Gastrocnemius medialis (tissue), 4 donors: ENCODE measurements at regions not wholly inside any gene's neighbourhood (a gene's known extent, or its start where the extent isn't known, plus 50 kb on each side); places are given as distances from the start of the nearest gene placed in this dataset.

Experiments used
- ATAC-seq, 2 donors: fragments of 150-250 bp; one replicate each; pipeline ENCODE4 v1.9.1; 2016
- DNase-seq, 2 donors: peaks; one replicate each; pipeline ENCODE4 v3.0.0-alpha.2; 2019
- H3K27ac ChIP-seq, 4 donors: fragments of 200-600 bp; sonication (generic); 1 replicate in 1 of 4; 2 replicates in 3 of 4; pipeline ENCODE4 v1.5.1; 2016 to 2018; ENCODE audit warnings: mild to moderate bottlenecking in 2 of 4, moderate library complexity in 1 of 4
- H3K27me3 ChIP-seq, 3 donors: fragments of 200-600 bp; sonication (generic) in 2 of 3; 1 replicate in 1 of 3; 2 replicates in 2 of 3; pipeline versions ENCODE4 v1.5.1 to v1.6.0; 2016 to 2019; ENCODE audit warnings: mild to moderate bottlenecking in 1 of 3, moderate library complexity in 1 of 3
- H3K36me3 ChIP-seq, 2 donors: fragments of 200-600 bp; sonication (generic) in 1 of 2; one replicate each; pipeline ENCODE4 v1.5.1; 2017 to 2018
- H3K4me1 ChIP-seq, 2 donors: fragments of 200-600 bp; sonication (generic) in 1 of 2; one replicate each; pipeline ENCODE4 v1.5.1; 2016 to 2017; ENCODE audit warnings: mild to moderate bottlenecking in 2 of 2
- H3K4me3 ChIP-seq, 4 donors: fragments of 200-600 bp; sonication (generic) in 3 of 4; 1 replicate in 1 of 4; 2 replicates in 3 of 4; pipeline ENCODE4 v1.5.1; 2016 to 2019; ENCODE audit warnings: mild to moderate bottlenecking in 2 of 4
- H3K9me3 ChIP-seq, 3 donors: fragments of 200-600 bp; sonication (generic) in 2 of 3; 1 replicate in 1 of 3; 2 replicates in 2 of 3; pipeline ENCODE4 v1.5.1; 2016 to 2019
- POLR2A ChIP-seq, 2 donors: fragments of 450-650 bp; IDR thresholded peaks; one replicate each; pipeline ENCODE4 v1.6.1; 2017; ENCODE audit warnings: antibody characterized with exemption in 2 of 2, mild to moderate bottlenecking in 2 of 2, moderate library complexity in 2 of 2
- in situ Hi-C, 4 donors: fragments of 200-750 bp; cut with MboI; loops; one replicate each; pipeline versions ENCODE4 v1.15.0 to v1.8.0; 2017; ENCODE audit warnings: low sequenced_read_pairs in 4 of 4
- intact Hi-C: fragments of 100-400 bp; cut with DNase I; formaldehyde crosslinking; loops from one replicate; pipeline ENCODE4 v1.15.1; 2023; ENCODE audit warnings: low total_unique reads
- TF ChIP-seq, protein P1 (sequence below), 5 experiments: fragments of 450-650 bp in 3 of 5; fragments of 200-600 bp in 2 of 5; sonication (generic) in 2 of 5; IDR thresholded peaks in 4 of 5; conservative IDR thresholded peaks in 1 of 5; 1 replicate in 4 of 5; 2 replicates in 1 of 5; pipeline ENCODE4 v1.5.1; 2016 to 2019; ENCODE audit warnings: antibody characterized with exemption in 5 of 5, mild to moderate bottlenecking in 3 of 5, moderate library complexity in 3 of 5

DNA sequence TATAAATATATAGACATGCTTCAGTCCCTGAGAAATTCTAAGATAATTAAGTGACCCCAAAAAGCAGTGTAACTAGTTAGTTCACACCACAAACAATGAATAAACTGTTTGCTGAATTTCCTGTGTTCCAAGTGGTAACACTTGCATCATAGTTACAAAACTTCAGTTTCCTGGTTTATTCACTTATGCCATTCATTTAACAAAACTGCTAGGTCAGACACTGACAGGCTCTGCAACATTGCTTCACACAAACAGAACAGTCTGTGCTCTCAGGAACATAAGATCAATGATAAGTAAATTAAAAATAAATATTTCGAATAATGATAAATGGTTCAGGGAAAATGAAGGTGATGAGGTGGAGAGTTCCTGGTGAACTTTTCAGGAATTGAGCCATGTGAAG lies 133.3 kb upstream of the NAMPT start:
- Histone ChIP-seq H3K9me3 (no peaks in the 10 kb centered on the region), H3K27ac (no peak overlapping the region), H3K36me3 (no peaks in the 10 kb centered on the region), H3K27me3 (no peaks in the 10 kb centered on the region), H3K4me1 (peaks cover 6 to 12% of the 10 kb centered on the region in 2 donors), H3K4me3 (no peak overlapping the region)
- intact Hi-C loops (no loop called here), in situ Hi-C loops (no loop called here)
- ATAC-seq, result peak in 1 of 2 donors; percentile 50
- TF ChIP-seq, protein P1, sequence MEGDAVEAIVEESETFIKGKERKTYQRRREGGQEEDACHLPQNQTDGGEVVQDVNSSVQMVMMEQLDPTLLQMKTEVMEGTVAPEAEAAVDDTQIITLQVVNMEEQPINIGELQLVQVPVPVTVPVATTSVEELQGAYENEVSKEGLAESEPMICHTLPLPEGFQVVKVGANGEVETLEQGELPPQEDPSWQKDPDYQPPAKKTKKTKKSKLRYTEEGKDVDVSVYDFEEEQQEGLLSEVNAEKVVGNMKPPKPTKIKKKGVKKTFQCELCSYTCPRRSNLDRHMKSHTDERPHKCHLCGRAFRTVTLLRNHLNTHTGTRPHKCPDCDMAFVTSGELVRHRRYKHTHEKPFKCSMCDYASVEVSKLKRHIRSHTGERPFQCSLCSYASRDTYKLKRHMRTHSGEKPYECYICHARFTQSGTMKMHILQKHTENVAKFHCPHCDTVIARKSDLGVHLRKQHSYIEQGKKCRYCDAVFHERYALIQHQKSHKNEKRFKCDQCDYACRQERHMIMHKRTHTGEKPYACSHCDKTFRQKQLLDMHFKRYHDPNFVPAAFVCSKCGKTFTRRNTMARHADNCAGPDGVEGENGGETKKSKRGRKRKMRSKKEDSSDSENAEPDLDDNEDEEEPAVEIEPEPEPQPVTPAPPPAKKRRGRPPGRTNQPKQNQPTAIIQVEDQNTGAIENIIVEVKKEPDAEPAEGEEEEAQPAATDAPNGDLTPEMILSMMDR (IDR thresholded peaks at IDR 0.05 in 4 of 5, conservative IDR thresholded peaks at IDR 0.05 in 1 of 5), result no peak
- TF ChIP-seq POLR2A (IDR thresholded peaks at IDR 0.05), result no peak
- DNase-seq, result no peak

DNA sequence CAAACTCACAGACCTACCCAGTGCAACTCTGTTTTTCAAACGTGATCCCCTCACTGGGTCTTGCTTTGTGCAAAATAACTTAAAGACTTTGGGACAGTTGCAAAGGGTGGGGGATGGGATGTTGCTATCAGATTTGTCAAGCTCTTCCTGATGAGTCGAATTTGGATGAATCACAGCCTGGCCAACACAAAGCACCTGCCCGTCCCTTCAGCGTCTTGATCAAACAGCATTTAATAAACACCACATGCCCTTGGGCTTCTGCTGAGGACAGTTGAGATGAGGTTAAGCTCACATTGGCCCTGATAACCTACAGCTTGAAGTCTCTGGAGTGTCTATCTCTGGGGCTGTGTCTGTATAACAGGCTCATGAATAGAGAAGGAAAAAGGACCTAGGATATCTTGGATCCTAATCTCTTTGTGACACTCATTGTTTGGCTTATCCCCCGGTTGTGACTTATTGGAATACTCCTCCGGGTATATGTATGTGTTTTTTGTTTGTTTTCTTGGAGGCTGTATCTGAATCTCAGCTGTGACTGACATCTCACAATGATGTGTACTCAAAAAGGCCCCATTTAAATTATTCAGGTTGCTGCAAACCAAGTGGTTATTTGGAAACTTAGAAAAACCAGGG lies 132.6 kb upstream of the NAMPT start:
- Histone ChIP-seq H3K4me3 (no peak overlapping the region), H3K4me1 (peaks cover 6 to 12% of the 10 kb centered on the region in 2 donors), H3K36me3 (no peaks in the 10 kb centered on the region), H3K9me3 (no peaks in the 10 kb centered on the region), H3K27me3 (no peaks in the 10 kb centered on the region), H3K27ac (no peak overlapping the region)
- in situ Hi-C loops, result no loop called here
- ATAC-seq, result no peak
- TF ChIP-seq, protein P1 (IDR thresholded peaks at IDR 0.05 in 4 of 5, conservative IDR thresholded peaks at IDR 0.05 in 1 of 5), result no peak
- TF ChIP-seq POLR2A (IDR thresholded peaks at IDR 0.05), result no peak
- DNase-seq, result no peak
- intact Hi-C loops, result no loop called here

DNA sequence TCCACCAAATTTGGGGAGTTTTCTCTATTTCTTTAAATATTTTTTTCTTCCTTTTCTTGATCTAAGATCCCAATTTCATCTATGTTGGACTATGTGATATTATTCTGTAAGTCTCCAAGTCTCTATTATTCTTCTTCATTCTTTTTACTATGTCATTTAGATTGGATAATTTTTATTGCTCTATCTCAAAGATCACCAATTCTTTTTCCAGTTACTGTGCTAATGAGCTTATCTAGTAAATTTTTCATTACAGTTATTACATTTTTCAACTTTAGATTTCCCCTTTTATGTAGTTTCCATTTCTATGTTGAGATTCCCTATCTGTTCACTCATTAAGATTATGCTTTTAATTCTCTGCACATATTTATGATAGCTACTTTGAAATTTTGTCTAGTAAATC lies 131.6 kb upstream of the NAMPT start:
- in situ Hi-C loops, result no loop called here
- TF ChIP-seq, protein P1 (IDR thresholded peaks at IDR 0.05 in 4 of 5, conservative IDR thresholded peaks at IDR 0.05 in 1 of 5), result no peak
- TF ChIP-seq POLR2A (IDR thresholded peaks at IDR 0.05), result no peak

DNA sequence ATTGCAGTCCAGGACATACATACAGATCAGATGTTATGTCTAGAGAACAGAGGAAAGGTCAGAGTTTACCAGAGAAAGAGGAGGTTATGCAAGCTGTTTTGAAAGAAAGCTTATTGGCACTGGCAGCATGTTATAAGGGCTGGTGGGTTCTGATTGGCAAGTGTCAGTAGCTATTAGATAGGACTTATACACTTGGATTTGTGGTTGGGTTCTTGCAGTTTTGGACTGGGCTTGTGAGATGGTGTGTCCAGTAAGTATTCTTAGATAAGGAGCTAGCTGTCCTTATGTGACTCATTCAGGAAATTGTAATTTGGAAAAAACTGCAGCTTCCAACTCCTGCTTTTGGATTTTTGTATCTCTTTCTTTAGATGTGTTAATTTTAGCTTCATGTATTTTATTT lies 130.7 kb upstream of the NAMPT start:
- no peak for TF ChIP-seq POLR2A (IDR thresholded peaks at IDR 0.05)
- TF ChIP-seq, protein P1 (IDR thresholded peaks at IDR 0.05 in 4 of 5, conservative IDR thresholded peaks at IDR 0.05 in 1 of 5), result no peak
- ATAC-seq, result no peak
- H3K4me1 ChIP-seq, result peaks cover 0 to 3% of the 10 kb centered on the region in 2 donors
- H3K9me3 ChIP-seq, result no peaks in the 10 kb centered on the region
- H3K4me3 ChIP-seq, result no peak overlapping the region
- H3K36me3 ChIP-seq, result no peaks in the 10 kb centered on the region
- DNase-seq, result no peak
- H3K27ac ChIP-seq, result no peak overlapping the region
- in situ Hi-C loops, result no loop called here
- intact Hi-C loops, result no loop called here
- H3K27me3 ChIP-seq, result no peaks in the 10 kb centered on the region

More for the DNA sequence above, 131.6 kb upstream of the NAMPT start:
- Histone ChIP-seq H3K27ac (no peak overlapping the region), H3K4me1 (peaks cover 0 to 8% of the 10 kb centered on the region in 2 donors), H3K27me3 (no peaks in the 10 kb centered on the region), H3K4me3 (no peak overlapping the region), H3K36me3 (no peaks in the 10 kb centered on the region), H3K9me3 (no peaks in the 10 kb centered on the region)
- DNase-seq (no peak), ATAC-seq (no peak)
- intact Hi-C loops, result no loop called here

DNA sequence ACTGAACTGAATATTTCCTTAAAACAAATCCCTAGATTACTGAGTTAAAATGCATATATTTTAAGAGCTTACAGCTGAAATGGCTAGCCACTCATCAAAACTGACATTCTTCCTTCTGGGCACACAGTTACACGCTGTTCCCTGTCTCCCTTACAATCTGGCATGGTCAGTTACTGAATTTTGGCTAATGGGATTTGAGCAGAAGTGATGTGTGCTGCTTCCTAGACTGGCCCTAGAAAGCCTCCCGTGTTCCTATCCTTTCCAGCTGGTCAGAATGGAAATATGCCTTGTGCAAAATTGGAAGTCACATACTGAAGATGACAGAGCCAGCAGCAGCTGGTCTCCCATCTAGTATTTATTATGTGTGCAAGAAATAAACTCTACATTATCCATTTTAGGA lies 128.7 kb upstream of the NAMPT start:
- intact Hi-C loops, result no loop called here

More for the DNA sequence above, 128.7 kb upstream of the NAMPT start:
- peaks cover 0 to 3% of the 10 kb centered on the region in 2 donors for H3K4me1 ChIP-seq
- no peak overlapping the region for H3K4me3 ChIP-seq
- DNase-seq, result no peak
- ATAC-seq, result peak in 1 of 2 donors; percentile 36
- no peak for TF ChIP-seq POLR2A (IDR thresholded peaks at IDR 0.05)
- TF ChIP-seq, protein P1 (IDR thresholded peaks at IDR 0.05 in 4 of 5, conservative IDR thresholded peaks at IDR 0.05 in 1 of 5), result no peak
- in situ Hi-C loops, result no loop called here
- no peak overlapping the region for H3K27ac ChIP-seq
- H3K27me3 ChIP-seq, result no peaks in the 10 kb centered on the region
- no peaks in the 10 kb centered on the region for H3K9me3 ChIP-seq
- no peaks in the 10 kb centered on the region for H3K36me3 ChIP-seq
